HT1080 (cell line): ENCODE measurements at regions not wholly inside any gene's neighbourhood (a gene's known extent, or its start where the extent isn't known, plus 50 kb on each side); places are given as distances from the start of the nearest gene placed in this dataset.
A peak's percentile ranks its signal among the peaks of the same experiment; 100 is the strongest.

Experiments used
- DNase-seq: peaks from one replicate; pipeline ENCODE4 v3.0.0-alpha.2; 2015; ENCODE audit warnings: low read depth

- DNase-seq: no peak
Observed at GRCh38 chr1:191142748-191143147, 665.1 kb upstream of the BRINP3 start.

- DNase-seq: no peak
Observed at GRCh38 chr1:191145834-191146233, 668.2 kb upstream of the BRINP3 start.

GRCh38 chr1:191151321-191151807 lies 673.7 kb upstream of the BRINP3 start:
- DNase-seq: no peak

GRCh38 chr1:191152776-191153175 lies 675.1 kb upstream of the BRINP3 start:
- DNase-seq: peak; percentile 3

GRCh38 chr1:191155178-191155577 lies 677.5 kb upstream of the BRINP3 start:
- no peak for DNase-seq

GRCh38 chr1:191160837-191161236 lies 683.2 kb upstream of the BRINP3 start:
- no peak for DNase-seq

GRCh38 chr1:191162762-191163161 lies 685.1 kb upstream of the BRINP3 start:
- DNase-seq: no peak

- no peak for DNase-seq
Observed at GRCh38 chr1:191163621-191164020, 686.0 kb upstream of the BRINP3 start.

GRCh38 chr1:191174298-191174697 lies 696.6 kb upstream of the BRINP3 start:
- DNase-seq: peak; percentile 20

- DNase-seq: no peak
Observed at GRCh38 chr1:191176131-191176530, 698.5 kb upstream of the BRINP3 start.

GRCh38 chr1:191206513-191207207 lies 729.0 kb upstream of the BRINP3 start:
- DNase-seq: peak; percentile 45

- no peak for DNase-seq
Observed at GRCh38 chr1:191222206-191222605, 744.5 kb upstream of the BRINP3 start.

GRCh38 chr1:191240925-191241324 lies 763.3 kb upstream of the BRINP3 start:
- DNase-seq: no peak

- peak; percentile 20 for DNase-seq
Observed at GRCh38 chr1:191255354-191256054, 777.8 kb upstream of the BRINP3 start.

- no peak for DNase-seq
Observed at GRCh38 chr1:191256917-191257316, 779.3 kb upstream of the BRINP3 start.

- DNase-seq: no peak
Observed at GRCh38 chr1:191260056-191260455, 782.4 kb upstream of the BRINP3 start.

GRCh38 chr1:191261111-191261510 lies 783.4 kb upstream of the BRINP3 start:
- DNase-seq: no peak

GRCh38 chr1:191279266-191279800 lies 801.7 kb upstream of the BRINP3 start:
- no peak for DNase-seq

- no peak for DNase-seq
Observed at GRCh38 chr1:191284175-191284574, 806.5 kb upstream of the BRINP3 start.

- no peak for DNase-seq
Observed at GRCh38 chr1:191290441-191290840, 812.8 kb upstream of the BRINP3 start.

- DNase-seq: no peak
Observed at GRCh38 chr1:191305370-191305769, 827.7 kb upstream of the BRINP3 start.

- no peak for DNase-seq
Observed at GRCh38 chr1:191306916-191307315, 829.3 kb upstream of the BRINP3 start.

GRCh38 chr1:191320062-191320461 lies 838.2 kb upstream of the RGS18 start:
- DNase-seq: no peak
